ENCODE measurements at regions not wholly inside any gene's neighbourhood (a gene's known extent, or its start where the extent isn't known, plus 50 kb on each side); places are given as distances from the start of the nearest gene placed in this dataset.

DNA sequence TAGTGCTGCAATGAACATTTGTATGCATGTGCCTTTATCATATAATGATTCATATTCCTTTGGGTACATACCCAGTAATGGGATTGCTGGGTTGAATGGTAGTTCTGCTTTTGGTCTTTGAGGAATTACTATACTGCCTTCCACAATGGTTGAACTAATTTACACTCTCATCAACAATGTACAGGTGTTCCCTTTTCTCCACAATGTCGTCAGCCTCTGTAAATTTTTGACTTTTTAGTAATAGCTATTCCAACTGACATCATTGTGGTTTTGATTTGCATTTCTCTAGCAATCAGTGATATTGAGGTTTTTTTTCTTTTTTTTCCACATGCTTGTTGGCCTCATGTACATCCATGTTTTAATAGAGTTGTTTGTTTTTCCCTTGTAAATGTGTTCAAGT lies 2473.5 kb downstream of the PCDH9 start:
- no peak for TF ChIP-seq CTCF (conservative IDR thresholded peaks at IDR 0.05)
- H3K27ac ChIP-seq, result no peak overlapping the region

DNA sequence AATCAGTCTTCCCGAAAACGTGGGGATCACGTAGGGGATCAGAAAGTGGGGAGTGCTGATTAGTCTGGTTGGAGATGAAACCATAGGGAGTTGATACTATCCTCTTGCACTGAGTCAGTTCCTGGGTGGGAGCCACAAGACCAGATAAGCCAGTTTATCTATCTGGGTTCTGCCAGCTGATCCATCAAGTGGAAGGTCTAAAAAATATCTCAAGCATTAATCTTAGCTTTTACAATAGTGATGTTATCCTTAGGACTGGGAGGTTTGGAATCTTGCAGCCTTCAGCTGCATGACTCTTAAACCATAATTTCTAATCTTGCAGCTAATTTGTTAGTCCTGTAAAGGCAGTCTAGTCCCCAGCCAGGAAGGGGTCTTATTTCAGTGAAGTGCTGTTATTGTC lies 2474.2 kb downstream of the PCDH9 start:
- TF ChIP-seq CTCF (conservative IDR thresholded peaks at IDR 0.05), result no peak
- no peak overlapping the region for H3K27ac ChIP-seq

DNA sequence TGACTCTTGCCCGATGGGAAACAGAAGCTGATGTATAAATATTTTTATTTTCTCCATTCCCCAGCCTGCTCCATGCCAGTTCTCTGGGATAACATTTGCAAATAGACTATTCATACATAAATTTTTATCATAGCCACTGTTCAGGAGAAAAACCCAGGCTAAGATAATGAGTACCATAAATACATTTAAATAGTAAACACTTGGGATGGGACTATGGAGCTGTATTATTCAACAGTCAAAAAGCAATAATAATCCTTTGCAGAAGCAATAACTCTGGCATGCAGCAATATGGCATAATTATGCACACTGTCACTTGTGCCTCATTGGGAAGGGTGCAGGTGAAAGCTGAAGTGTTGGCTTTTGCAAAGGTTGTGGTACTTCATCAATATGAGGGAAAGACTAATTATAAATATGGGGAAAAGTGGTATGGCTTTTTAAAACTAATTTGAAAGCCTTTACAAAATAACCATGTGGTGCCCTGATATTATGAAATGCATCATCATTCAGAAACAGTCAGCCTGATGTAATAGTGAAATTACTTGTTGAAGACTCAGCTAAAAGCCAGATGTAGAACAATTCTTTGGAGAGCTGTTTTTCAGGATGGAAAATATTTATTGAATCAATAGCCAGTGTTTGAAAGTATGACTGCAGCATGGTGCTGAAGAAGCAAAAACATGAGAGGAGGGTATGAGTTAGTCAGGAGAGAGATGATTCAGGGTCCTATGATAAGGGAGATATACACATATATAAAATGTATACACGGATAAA lies 2476.7 kb downstream of the PCDH9 start:
- no peak for TF ChIP-seq CTCF (conservative IDR thresholded peaks at IDR 0.05)
- no peak overlapping the region for H3K27ac ChIP-seq

DNA sequence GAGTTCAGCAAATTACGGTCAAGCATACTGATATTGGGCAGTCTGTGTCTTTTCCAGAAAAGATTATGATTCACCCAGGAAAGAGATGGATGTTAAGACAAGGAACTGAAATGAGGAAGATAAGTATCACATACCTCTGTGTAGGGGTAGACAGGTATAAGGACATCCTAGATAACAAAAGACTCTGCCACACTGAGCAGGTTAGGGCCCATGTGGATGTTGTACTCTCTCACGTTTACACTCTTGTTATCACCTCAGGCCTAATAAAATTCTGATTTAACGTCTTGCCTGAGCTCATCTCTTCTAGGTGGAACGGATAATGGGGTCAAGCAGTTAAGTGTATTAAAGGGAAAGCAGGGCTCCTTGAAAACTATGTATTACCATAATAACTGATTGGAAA lies 2480.8 kb downstream of the PCDH9 start:
- TF ChIP-seq CTCF (conservative IDR thresholded peaks at IDR 0.05), result no peak
- no peak overlapping the region for H3K27ac ChIP-seq

GRCh38 chr13:64746845-64747244 lies 2483.3 kb downstream of the PCDH9 start:
- no peak overlapping the region for H3K27ac ChIP-seq

GRCh38 chr13:64740493-64740892 lies 2489.6 kb downstream of the PCDH9 start:
- TF ChIP-seq CTCF (conservative IDR thresholded peaks at IDR 0.05), result no peak
- no peak overlapping the region for H3K27ac ChIP-seq

More at GRCh38 chr13:64746845-64747244, 2483.3 kb downstream of the PCDH9 start:
- TF ChIP-seq CTCF (conservative IDR thresholded peaks at IDR 0.05), result no peak

DNA sequence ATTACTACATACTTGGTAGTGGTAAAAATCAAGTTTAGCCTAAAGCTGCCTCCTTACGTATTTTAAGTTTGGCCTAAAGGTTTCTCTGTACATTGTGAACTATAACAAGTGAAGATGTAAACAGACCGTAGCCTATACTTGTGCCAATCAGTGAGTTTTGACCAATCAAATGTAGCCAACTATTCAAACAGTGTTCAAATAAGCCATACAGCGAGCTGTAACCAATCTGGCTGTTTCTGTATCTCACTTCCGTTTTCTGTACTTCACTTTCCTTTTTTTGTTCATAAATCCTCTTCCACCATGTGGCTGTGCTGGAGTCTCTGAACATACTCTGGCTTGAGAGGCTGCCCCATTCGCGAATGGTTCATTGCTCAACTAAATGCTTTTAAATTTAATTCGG lies 2504.6 kb downstream of the PCDH9 start:
- H3K27ac ChIP-seq, result no peak overlapping the region
- no peak for TF ChIP-seq CTCF (conservative IDR thresholded peaks at IDR 0.05)
